Mucosa of descending colon (tissue), 3 donors: ENCODE measurements at regions not wholly inside any gene's neighbourhood (a gene's known extent, or its start where the extent isn't known, plus 50 kb on each side); places are given as distances from the start of the nearest gene placed in this dataset.

Experiments used
- ATAC-seq: fragments of 200-7000 bp; cut with Tn5 transposase; one replicate; pipeline ENCODE4 v1.9.1; 2020; ENCODE audit warnings: mild to moderate bottlenecking, moderate library complexity
- DNase-seq, 3 donors: peaks; one replicate each; pipeline ENCODE4 v3.0.0-alpha.2; 2020
- H3K36me3 ChIP-seq: fragments of 200-600 bp; one replicate; pipeline ENCODE4 v1.8.0; 2021; ENCODE audit warnings: low read depth, mild to moderate bottlenecking
- H3K4me1 ChIP-seq: fragments of 200-600 bp; one replicate; pipeline ENCODE4 v1.8.0; 2021; ENCODE audit warnings: low read depth, mild to moderate bottlenecking
- H3K4me3 ChIP-seq: fragments of 200-600 bp; one replicate; pipeline ENCODE4 v1.8.0; 2021; ENCODE audit warnings: mild to moderate bottlenecking
- H3K9me3 ChIP-seq: fragments of 200-600 bp; one replicate; pipeline ENCODE4 v1.8.0; 2021; ENCODE audit warnings: mild to moderate bottlenecking
- intact Hi-C, 2 donors: fragments of 100-400 bp; cut with DNase I in 1 of 2; cut with micrococcal nuclease in 1 of 2; formaldehyde crosslinking; loops; one replicate each; pipeline versions ENCODE4 v1.11.0 to v1.11.1; 2022; cut with DNase I, micrococcal nuclease
- TF ChIP-seq, protein P1 (sequence below): fragments of 200-600 bp; IDR thresholded peaks from one replicate; pipeline ENCODE4 v1.8.0; 2022; ENCODE audit warnings: antibody characterized with exemption, mild to moderate bottlenecking
- donor health status: DM: no; HTN: no; CAD: no; lungs with moderate emphysema.
- donor health status: DM: no; HTN: no; CAD: no.
- donor health status: DM: no; HTN: yes; CAD: no.

DNA sequence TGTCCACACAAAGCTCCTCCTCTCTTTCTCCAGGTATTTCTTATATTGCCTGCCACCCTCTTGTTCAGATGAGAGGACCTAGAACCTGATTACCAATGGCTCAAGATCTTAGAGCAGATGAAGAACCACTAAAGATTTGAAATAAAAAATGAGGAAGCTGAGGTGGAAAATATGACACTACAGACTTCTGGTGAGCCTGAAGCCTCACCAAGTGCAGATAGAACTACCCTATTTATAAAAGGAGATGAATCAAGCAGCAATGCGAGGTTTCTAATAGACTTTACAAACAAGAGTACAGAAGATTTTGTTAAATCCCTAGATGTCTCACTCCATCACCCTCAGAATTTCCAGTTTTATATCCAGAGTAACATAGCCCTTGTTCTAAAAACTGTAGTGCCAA, 345.8 kb downstream of the TBC1D4 start:
- Histone ChIP-seq H3K4me3 (no peak overlapping the region), H3K9me3 (peaks cover 8% of the 10 kb centered on the region), H3K4me1 (no peaks in the 10 kb centered on the region), H3K36me3 (no peaks in the 10 kb centered on the region)
- DNase-seq (no peak), ATAC-seq (no peak)
- TF ChIP-seq, protein P1, sequence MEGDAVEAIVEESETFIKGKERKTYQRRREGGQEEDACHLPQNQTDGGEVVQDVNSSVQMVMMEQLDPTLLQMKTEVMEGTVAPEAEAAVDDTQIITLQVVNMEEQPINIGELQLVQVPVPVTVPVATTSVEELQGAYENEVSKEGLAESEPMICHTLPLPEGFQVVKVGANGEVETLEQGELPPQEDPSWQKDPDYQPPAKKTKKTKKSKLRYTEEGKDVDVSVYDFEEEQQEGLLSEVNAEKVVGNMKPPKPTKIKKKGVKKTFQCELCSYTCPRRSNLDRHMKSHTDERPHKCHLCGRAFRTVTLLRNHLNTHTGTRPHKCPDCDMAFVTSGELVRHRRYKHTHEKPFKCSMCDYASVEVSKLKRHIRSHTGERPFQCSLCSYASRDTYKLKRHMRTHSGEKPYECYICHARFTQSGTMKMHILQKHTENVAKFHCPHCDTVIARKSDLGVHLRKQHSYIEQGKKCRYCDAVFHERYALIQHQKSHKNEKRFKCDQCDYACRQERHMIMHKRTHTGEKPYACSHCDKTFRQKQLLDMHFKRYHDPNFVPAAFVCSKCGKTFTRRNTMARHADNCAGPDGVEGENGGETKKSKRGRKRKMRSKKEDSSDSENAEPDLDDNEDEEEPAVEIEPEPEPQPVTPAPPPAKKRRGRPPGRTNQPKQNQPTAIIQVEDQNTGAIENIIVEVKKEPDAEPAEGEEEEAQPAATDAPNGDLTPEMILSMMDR, result no peak
- intact Hi-C loops, result no loop called here

DNA sequence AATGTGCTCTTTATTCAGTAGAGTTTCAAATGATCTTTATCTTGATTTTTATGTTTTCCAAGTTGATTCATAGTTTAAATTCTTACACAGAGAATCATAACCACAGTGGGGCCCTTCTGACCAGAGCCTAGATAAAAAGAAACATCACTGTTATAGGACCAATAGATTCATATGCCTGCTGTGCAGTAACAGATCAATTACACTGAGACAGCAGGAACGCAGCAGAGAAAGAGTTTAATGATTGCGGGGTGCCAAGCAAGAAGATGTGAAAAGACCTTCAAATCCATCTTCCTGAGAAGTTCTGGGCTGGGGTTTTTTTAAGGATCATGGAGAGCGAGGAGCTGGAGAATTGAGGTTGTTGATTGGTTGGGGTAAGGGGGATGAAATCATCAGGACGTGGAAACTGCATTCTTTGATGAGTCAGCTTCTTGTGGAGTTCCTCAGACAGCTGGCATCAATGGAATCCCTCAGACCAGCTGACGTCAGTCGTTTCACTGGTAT, 346.6 kb downstream of the TBC1D4 start:
- TF ChIP-seq, protein P1, result no peak
- DNase-seq, result no peak
- no peak for ATAC-seq
- no peaks in the 10 kb centered on the region for H3K36me3 ChIP-seq
- H3K4me1 ChIP-seq, result no peaks in the 10 kb centered on the region
- no peak overlapping the region for H3K4me3 ChIP-seq
- peaks cover 8% of the 10 kb centered on the region for H3K9me3 ChIP-seq
- intact Hi-C loops, result no loop called here

DNA sequence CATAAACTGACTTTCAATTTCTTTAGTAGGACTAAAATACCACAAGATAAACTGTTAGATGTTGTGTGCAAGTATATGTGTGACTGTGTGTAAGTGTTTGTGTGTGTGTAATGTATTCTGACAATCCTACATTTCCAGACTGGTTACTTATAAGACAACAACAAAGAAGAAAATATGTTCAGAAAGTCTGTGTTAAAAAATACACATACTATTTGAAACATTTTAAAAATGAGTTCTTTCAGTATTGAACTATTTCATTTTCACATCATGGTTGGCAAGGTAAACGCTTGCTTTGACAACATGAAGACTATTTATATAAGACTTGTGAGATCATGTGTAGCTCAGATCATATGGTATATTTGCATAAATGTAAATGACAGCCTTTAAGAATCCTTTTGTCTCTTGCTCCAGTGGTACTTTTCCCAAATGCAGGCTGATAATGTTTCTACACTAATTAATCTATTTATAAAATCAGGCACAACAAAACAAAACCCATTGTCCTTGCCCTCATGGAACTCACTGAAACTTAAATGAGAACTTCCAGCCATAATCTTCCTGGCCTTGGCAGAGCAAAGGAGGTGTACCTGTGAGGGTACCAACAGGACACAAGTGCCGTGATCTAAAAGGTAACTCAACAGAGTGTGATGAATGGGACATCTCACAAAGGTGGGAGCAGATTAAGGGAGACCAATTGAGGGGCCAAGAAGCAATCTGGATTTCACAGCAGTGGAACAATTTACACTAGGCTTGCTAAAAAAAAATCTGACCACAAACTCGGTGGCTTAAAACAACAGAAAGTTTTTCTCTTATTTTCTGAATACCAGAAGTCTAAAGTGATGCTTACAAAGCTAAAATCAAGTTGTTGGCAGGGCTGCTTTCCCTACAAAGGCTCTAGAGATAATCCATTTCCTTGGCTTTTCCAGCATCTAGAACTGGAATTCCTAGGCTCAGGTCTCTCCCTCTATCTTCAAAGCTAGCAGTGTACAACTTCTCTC, 349.0 kb downstream of the TBC1D4 start:
- ATAC-seq (no peak), DNase-seq (no peak)
- Histone ChIP-seq H3K36me3 (no peaks in the 10 kb centered on the region), H3K4me3 (no peak overlapping the region), H3K9me3 (no peaks in the 10 kb centered on the region), H3K4me1 (no peaks in the 10 kb centered on the region)
- intact Hi-C loops, result no loop called here
- TF ChIP-seq, protein P1, result no peak

DNA sequence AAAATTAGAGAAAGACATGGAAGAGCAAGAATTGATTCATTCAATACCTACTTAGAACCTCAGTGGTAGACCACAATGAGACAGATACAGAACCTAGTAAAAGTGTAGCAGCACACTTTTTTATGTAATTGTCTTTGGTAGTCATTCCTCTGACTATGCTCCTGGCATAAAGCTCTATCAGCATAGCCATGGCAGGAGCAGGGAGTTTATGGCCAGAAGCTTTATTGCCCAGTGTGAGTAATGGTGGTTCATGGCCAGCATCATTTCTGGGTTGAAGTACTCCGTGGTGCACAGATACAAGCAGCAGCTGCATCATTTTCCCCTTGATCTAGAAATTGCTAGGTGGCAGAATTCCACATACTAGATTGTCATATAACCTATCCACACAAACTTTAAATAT, 352.6 kb downstream of the TBC1D4 start:
- no peaks in the 10 kb centered on the region for H3K4me1 ChIP-seq
- intact Hi-C loops, result no loop called here
- TF ChIP-seq, protein P1, result no peak
- no peak for DNase-seq
- no peaks in the 10 kb centered on the region for H3K36me3 ChIP-seq
- no peaks in the 10 kb centered on the region for H3K9me3 ChIP-seq
- no peak overlapping the region for H3K4me3 ChIP-seq
- no peak for ATAC-seq

DNA sequence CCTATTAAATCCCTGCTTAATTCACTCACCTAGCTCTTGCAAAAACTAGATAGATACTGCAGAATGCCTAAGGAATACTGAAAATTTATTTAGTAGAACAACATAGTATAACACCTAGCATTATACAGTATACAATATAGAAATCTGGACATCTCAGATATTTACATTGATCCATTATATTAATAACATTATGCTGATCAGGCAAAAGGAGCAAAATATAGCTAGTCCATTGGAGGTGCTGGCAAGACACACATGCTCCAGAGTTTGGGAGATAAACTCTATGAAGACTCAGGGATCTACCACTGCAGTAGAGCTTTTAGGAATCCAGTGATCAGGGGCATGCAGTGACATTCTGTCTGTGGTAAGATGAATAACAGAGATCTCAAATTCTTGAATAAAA, 357.6 kb downstream of the TBC1D4 start:
- TF ChIP-seq, protein P1, result no peak
- Histone ChIP-seq H3K4me1 (no peaks in the 10 kb centered on the region), H3K4me3 (no peak overlapping the region), H3K9me3 (no peaks in the 10 kb centered on the region), H3K36me3 (no peaks in the 10 kb centered on the region)
- no peak for ATAC-seq
- DNase-seq, result no peak
- intact Hi-C loops, result no loop called here
